ENCODE measurements at regions not wholly inside any gene's neighbourhood (a gene's known extent, or its start where the extent isn't known, plus 50 kb on each side); places are given as distances from the start of the nearest gene placed in this dataset.

GRCh38 chr17:77453613-77454241 lies 313.0 kb downstream of the SEC14L1 start:
- in situ Hi-C loops (cut with MboI; ENCODE audit: low sequenced_read_pairs, unreplicated experiment): no loop called here
- peak; percentile 74 for DNase-seq (ENCODE audit: low spot score)
- TF ChIP-seq CTCF (IDR thresholded peaks at IDR 0.05; ENCODE audit: borderline replicate concordance, control extremely low read depth, extremely low read depth, insufficient read depth, missing control alignments): no peak

GRCh38 chr17:77454242-77455095 lies 313.7 kb downstream of the SEC14L1 start:
- DNase-seq (ENCODE audit: low spot score): no peak
- in situ Hi-C loops (cut with MboI; ENCODE audit: low sequenced_read_pairs, unreplicated experiment): no loop called here
- TF ChIP-seq CTCF (IDR thresholded peaks at IDR 0.05; ENCODE audit: borderline replicate concordance, control extremely low read depth, extremely low read depth, insufficient read depth, missing control alignments): no peak

GRCh38 chr17:77455111-77455890 lies 314.5 kb downstream of the SEC14L1 start:
- no peak for DNase-seq (ENCODE audit: low spot score)
- in situ Hi-C loops (cut with MboI; ENCODE audit: low sequenced_read_pairs, unreplicated experiment): no loop called here

GRCh38 chr17:77455891-77456260 lies 315.1 kb downstream of the SEC14L1 start:
- in situ Hi-C loops (cut with MboI; ENCODE audit: low sequenced_read_pairs, unreplicated experiment): no loop called here
- TF ChIP-seq CTCF (IDR thresholded peaks at IDR 0.05; ENCODE audit: borderline replicate concordance, control extremely low read depth, extremely low read depth, insufficient read depth, missing control alignments): no peak
- DNase-seq (ENCODE audit: low spot score): no peak

More at GRCh38 chr17:77455111-77455890, 314.5 kb downstream of the SEC14L1 start:
- no peak for TF ChIP-seq CTCF (IDR thresholded peaks at IDR 0.05; ENCODE audit: borderline replicate concordance, control extremely low read depth, extremely low read depth, insufficient read depth, missing control alignments)

GRCh38 chr17:77456271-77456950 lies 315.6 kb downstream of the SEC14L1 start:
- no peak for TF ChIP-seq CTCF (IDR thresholded peaks at IDR 0.05; ENCODE audit: borderline replicate concordance, control extremely low read depth, extremely low read depth, insufficient read depth, missing control alignments)
- in situ Hi-C loops (cut with MboI; ENCODE audit: low sequenced_read_pairs, unreplicated experiment): no loop called here
- no peak for DNase-seq (ENCODE audit: low spot score)
